HG03432 (cell line): ENCODE measurements at regions not wholly inside any gene's neighbourhood (a gene's known extent, or its start where the extent isn't known, plus 50 kb on each side); places are given as distances from the start of the nearest gene placed in this dataset.
"Not testable (repeated sequence)": the region's sequence is repeated elsewhere in the genome, so short reads cannot be mapped to it uniquely, and the experiment has no call there.

Source experiments
- ATAC-seq: cut with Tn5 transposase; IDR thresholded peaks from one replicate; pipeline ENCODE4 v1.9.1; 2021; ENCODE audit warnings: mild to moderate bottlenecking, moderate library complexity; ENCODE audit not compliant: unreplicated experiment

DNA sequence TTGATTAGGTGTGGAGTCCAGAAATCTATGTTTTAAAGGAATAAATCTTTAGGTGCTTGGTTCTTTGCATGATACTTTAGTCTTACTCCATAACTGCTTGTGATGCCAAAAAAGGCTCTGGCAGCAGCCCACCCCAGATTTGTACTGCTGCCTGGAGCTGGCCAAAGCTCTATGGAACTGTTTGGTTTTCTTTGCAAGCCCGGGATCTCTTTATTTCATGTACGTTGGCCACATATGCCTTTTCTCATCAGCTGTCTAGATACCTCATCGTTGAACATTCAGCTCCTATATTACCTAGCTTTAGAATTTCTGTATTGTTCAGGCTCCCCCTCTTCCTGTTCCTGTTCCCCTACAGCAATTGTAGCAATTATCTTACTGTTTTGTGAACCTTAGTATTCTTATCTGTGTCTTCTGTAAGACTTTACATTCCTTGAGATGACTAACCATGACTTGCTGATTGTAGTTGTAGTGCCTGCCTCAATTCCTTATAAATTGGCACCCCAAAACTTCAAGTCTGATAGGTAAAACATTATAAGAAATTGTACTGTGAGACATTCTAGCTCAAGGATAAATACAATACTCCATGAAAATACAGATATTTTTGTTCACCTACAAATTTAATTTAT is 199.4 kb upstream of the GPRIN3 start:
- no peak for ATAC-seq

- ATAC-seq: no peak
Measured at GRCh38 chr4:89502581-89502980, 195.0 kb upstream of the GPRIN3 start.

- no peak for ATAC-seq
Measured at GRCh38 chr4:89497517-89498308, 190.1 kb upstream of the GPRIN3 start.

DNA sequence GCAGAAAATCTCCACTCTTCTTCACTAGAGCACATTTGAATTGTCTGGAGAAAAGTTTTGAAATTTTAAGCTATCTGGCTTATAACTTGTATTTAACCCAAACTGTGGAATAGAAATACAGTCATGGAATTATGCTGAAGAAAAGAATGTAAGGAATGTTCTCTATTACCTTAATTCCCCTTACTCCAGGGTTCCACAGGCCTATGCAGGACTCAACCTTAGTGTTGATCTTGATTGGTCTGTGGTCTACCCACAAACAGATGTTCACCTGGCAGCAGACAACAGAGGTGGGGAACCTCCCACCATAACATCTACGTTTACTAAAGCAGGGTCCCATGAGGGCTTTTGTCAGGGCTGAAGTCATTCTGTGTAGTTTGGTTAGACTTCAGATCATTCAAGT is 189.3 kb upstream of the GPRIN3 start:
- ATAC-seq: no peak

- no peak for ATAC-seq
Measured at GRCh38 chr4:89493367-89493766, 185.8 kb upstream of the GPRIN3 start.

GRCh38 chr4:89492581-89493071 is 185.0 kb upstream of the GPRIN3 start:
- no peak for ATAC-seq

GRCh38 chr4:89491761-89492160 is 184.2 kb upstream of the GPRIN3 start:
- ATAC-seq: no peak

GRCh38 chr4:89489921-89490431 is 182.4 kb upstream of the GPRIN3 start:
- not testable (repeated sequence) for ATAC-seq

DNA sequence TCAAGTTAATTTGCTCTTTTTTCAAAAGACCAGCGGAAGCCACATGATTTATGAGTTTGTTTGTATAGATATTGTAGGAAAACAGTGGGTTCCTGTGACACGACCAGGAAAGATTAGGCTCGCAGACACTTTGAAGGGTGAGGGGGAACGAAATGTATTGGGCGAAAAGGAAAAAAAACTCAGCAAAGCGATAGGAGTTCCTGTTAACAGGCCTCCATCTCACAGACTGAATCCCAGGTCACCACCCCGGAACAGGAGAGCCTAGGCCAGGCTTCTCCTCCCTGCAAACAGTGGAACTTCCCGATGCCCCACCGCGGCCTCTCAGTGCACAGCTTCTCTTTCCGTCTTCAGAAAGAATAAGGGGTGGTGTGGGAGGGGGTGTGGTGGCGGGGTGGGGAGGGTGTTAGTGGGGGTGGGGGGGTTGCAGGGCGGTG is 181.8 kb upstream of the GPRIN3 start:
- no peak for ATAC-seq

DNA sequence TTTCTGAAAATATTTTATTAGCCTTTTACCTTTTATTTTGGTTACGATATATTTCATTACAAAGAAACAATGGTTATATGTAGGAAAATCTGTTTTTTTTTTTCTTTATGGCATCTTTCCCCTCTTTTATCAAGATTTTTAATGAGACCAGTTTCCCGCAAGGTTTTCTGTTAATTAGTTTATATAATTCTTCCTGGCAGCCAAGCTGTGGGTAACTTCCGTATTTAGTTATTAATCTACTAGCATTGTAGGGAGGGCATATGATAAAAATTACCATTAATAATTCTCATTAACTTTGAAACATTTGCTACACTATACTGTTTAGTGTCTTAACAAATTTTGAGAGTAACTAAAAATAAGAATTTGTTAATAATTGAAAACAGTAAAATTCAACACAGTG is 181.1 kb upstream of the GPRIN3 start:
- no peak for ATAC-seq

GRCh38 chr4:89486673-89487072 is 179.1 kb upstream of the GPRIN3 start:
- ATAC-seq: no peak

GRCh38 chr4:89486042-89486441 is 178.4 kb upstream of the GPRIN3 start:
- ATAC-seq: peak; percentile 62

DNA sequence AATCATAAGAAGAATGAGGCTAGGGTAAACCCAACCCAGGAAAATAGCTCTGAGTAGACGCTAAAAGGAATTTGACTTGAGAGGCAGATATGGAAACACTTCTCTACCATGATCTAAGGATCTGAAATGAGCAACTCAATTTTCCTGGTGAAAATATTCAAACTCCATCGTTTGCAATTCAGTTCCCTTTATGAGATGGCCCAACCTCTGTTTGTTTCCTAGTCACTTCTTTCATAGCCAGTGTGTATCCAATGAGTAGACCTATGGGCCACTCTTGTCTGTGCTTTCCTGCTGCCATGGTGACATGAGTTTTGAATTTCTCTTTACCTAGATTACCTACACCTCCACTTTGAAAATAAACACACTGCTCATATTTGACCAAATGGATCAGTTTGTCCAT is 176.2 kb upstream of the GPRIN3 start:
- no peak for ATAC-seq

GRCh38 chr4:89482926-89483595 is 175.5 kb upstream of the GPRIN3 start:
- no peak for ATAC-seq

DNA sequence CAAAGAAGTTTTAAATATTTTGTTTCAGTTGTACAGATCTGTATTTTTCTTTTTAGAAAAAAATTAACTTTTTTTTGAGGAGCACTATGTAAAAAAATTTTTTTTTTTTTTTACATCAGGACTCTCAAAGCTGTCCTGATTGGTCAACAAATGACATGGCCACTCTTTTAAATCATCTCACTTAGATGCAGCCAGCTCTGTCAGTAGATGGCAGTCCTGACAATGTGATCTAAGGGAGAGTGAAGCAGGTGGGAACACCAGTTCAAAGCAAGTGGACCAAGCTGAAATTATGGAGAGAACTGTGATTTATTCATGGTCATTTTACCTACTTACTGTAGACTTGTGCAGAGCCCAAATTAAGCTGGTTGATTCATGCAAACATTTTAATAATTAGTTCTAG is 174.7 kb upstream of the GPRIN3 start:
- peak; percentile 85 for ATAC-seq

GRCh38 chr4:89469930-89470375 is 162.4 kb upstream of the GPRIN3 start:
- peak; percentile 97 for ATAC-seq

- ATAC-seq: peak; percentile 11
Measured at GRCh38 chr4:89469516-89469915, 161.9 kb upstream of the GPRIN3 start.

DNA sequence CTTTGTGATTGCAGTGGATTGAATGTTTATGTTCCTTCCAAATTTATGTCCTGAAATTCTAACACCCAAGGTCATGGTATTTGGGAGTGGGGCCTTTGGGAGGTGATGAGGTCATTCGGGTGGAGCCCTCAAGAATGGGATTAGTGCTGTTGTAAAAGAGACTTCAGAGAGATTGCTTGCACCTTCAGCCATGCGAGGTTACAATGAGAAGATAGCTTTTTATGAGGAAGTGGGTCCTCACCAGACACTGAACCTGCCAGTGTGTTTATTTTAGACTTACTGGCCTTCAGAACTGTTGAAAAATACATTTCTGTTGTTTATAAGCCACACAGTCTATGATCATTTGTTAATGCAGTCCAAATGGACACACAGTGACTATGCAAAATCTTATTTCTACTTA is 161.0 kb upstream of the GPRIN3 start:
- ATAC-seq: no peak

GRCh38 chr4:89463341-89463740 is 155.7 kb upstream of the GPRIN3 start:
- ATAC-seq: no peak

GRCh38 chr4:89447543-89447942 is 139.9 kb upstream of the GPRIN3 start:
- no peak for ATAC-seq

DNA sequence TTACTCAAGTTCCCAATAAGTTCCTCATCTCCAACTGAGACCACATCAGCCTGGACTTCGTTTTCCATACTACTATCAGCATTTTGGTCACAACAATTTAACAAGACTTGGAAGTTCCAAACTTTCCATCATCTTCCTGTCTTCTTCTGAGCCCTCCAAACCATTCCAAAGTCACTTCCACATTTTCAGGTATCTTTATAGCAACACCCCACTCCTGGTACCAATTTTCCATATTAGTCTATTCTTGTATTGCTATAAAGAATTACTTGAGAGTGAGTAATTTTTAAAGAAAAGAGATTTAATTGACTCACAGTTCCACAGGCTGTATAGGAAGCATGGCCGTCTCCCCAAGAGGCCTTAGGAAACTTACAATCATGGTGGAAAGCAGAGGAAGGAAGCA is 138.6 kb upstream of the GPRIN3 start:
- ATAC-seq: no peak

GRCh38 chr4:89439533-89439932 is 131.9 kb upstream of the GPRIN3 start:
- no peak for ATAC-seq
